ENCODE measurements at regions not wholly inside any gene's neighbourhood (a gene's known extent, or its start where the extent isn't known, plus 50 kb on each side); places are given as distances from the start of the nearest gene placed in this dataset.
"Not testable (repeated sequence)": the region's sequence is repeated elsewhere in the genome, so short reads cannot be mapped to it uniquely, and the experiment has no call there.

GRCh38 chr1:111063595-111063994 is 76.3 kb downstream of the DRAM2 start:
- no peak for TF ChIP-seq CTCF (IDR thresholded peaks at IDR 0.05; ENCODE audit: insufficient read depth, low read depth, low read length)
- DNase-seq (ENCODE audit: low read depth), result no peak
- no peak overlapping the region for H3K4me3 ChIP-seq (ENCODE audit: low read depth, low read length)

GRCh38 chr1:111062624-111063023 is 77.3 kb downstream of the DRAM2 start:
- H3K4me3 ChIP-seq (ENCODE audit: low read depth, low read length), result no peak overlapping the region
- TF ChIP-seq CTCF (IDR thresholded peaks at IDR 0.05; ENCODE audit: insufficient read depth, low read depth, low read length), result no peak
- no peak for DNase-seq (ENCODE audit: low read depth)

GRCh38 chr1:111062081-111062480 is 77.8 kb downstream of the DRAM2 start:
- no peak for TF ChIP-seq CTCF (IDR thresholded peaks at IDR 0.05; ENCODE audit: insufficient read depth, low read depth, low read length)
- no peak for DNase-seq (ENCODE audit: low read depth)
- no peak overlapping the region for H3K4me3 ChIP-seq (ENCODE audit: low read depth, low read length)

GRCh38 chr1:111054656-111055055 is 85.2 kb downstream of the DRAM2 start:
- DNase-seq (ENCODE audit: low read depth), result no peak
- no peak overlapping the region for H3K4me3 ChIP-seq (ENCODE audit: low read depth, low read length)
- no peak for TF ChIP-seq CTCF (IDR thresholded peaks at IDR 0.05; ENCODE audit: insufficient read depth, low read depth, low read length)

GRCh38 chr1:111052246-111052645 is 87.6 kb downstream of the DRAM2 start:
- TF ChIP-seq CTCF (IDR thresholded peaks at IDR 0.05; ENCODE audit: insufficient read depth, low read depth, low read length), result no peak
- H3K4me3 ChIP-seq (ENCODE audit: low read depth, low read length), result no peak overlapping the region
- no peak for DNase-seq (ENCODE audit: low read depth)

- DNase-seq (ENCODE audit: low read depth); H3K4me3 ChIP-seq (ENCODE audit: low read depth, low read length): not testable (repeated sequence)
Observed at GRCh38 chr1:111048253-111048652, 84.5 kb upstream of the LRIF1 start.

- no peak for DNase-seq (ENCODE audit: low read depth)
- no peak overlapping the region for H3K4me3 ChIP-seq (ENCODE audit: low read depth, low read length)
- TF ChIP-seq CTCF (IDR thresholded peaks at IDR 0.05; ENCODE audit: insufficient read depth, low read depth, low read length), result no peak
Observed at GRCh38 chr1:111045033-111045722, 81.5 kb upstream of the LRIF1 start.

All from fibroblast of villous mesenchyme (primary cell).